Stimulated activated CD4-positive, alpha-beta T cell treated with anti-CD3 and anti-CD28 coated beads, Interleukin-2, amount 100 ng/mL, for 4 hours (primary cell): ENCODE measurements at regions not wholly inside any gene's neighbourhood (a gene's known extent, or its start where the extent isn't known, plus 50 kb on each side); places are given as distances from the start of the nearest gene placed in this dataset.
"Not testable (repeated sequence)": the region's sequence is repeated elsewhere in the genome, so short reads cannot be mapped to it uniquely, and the experiment has no call there.

ENCODE experiments used
- DNase-seq: peaks from one replicate; pipeline ENCODE4 v3.0.0-alpha.2; 2020; ENCODE audit warnings: low read depth

DNA sequence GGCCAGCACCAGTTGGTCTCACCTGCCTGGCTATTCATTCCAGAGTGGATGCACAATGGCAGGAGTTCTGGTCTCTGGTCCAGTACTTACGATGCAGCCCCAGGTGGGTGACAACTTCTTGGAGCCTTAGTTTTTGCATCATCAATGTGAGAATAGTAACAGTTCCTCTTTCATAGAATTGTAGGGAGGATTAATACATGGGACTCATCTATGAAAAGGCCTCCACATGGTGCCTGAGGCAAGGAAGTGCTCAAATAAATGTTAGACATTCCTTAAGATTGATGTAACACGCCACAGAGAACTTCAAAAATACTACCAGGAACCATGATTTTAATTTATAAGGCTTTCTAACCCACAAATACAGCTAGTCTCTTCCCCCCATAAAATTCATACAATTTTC lies 120.1 kb upstream of the CHST15 start:
- no peak for DNase-seq

DNA sequence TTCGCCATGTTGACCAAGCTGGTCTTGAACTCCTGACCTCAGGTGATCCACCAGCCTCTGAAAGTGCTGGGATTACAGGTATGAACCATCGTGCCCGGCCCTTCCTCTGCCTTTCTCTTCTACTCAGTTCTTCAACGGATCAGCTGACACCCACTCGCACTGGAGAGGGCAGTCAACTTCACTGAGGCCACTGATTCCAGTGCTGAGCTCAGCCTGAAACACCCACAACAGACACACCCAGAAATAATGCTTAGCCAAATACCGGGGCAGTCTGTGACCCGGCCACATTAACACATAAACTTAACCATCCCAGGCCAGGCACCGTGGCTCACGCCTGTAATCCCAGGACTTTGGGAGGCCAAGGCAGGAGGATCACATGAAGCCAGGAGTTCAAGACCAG lies 119.3 kb upstream of the CHST15 start:
- DNase-seq = no peak

DNA sequence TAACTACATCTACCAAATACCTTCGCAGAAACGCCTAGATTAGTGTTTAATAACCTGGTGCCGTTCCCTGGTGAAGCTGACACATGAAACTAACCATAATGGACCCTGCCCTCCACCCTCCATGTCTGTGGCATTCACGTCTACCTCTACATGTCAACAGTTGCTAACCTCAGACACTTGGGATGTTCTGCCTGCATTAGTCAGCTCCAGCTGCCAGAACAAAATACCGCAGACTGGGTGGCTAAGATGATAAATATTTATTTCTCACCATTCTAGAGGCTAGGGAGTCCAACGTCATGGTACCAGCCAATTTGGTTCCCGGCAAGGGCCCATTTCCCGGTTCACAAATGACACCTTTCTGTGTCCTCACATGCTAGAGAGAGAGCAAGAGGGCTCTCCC lies 118.5 kb upstream of the CHST15 start:
- no peak for DNase-seq

DNA sequence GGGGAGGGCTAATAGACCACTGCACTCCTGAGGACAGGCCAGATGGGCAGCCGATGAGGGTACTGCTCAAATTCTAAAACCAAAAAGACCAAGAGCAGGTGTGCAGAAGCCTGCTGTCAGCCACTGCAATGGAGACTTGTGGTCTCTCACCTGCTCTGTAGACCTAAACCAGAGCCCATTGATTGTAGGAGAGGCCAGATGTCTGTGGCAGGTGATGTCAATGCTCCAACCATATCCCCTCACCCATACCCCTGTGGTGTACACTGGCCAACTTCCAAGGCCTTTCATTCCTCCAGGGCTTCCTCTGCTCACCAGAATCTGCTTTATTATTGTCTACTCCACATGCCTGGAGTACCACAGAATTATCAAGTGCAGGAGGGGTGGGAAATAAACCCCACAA lies 116.9 kb upstream of the CHST15 start:
- DNase-seq = no peak

DNA sequence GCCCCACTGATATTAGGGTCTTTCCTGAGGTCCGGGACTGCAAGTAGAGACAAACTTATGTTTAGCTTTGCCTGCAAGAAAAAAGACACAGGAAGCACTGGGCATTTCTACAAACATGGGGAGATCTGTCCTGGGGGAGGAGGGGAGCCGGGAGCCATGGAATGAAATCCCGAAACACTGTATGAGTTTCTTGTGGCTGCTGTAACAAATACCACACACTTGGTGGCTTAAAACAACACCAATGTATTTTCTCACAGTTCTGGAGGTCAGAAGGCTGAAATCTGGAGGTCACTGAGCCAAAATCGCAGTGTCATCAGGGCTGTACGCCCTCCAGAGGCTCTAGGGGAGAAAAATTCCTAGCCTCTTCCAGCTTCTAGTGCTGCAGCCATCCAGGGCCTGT lies 114.0 kb upstream of the CHST15 start:
- DNase-seq = no peak

DNA sequence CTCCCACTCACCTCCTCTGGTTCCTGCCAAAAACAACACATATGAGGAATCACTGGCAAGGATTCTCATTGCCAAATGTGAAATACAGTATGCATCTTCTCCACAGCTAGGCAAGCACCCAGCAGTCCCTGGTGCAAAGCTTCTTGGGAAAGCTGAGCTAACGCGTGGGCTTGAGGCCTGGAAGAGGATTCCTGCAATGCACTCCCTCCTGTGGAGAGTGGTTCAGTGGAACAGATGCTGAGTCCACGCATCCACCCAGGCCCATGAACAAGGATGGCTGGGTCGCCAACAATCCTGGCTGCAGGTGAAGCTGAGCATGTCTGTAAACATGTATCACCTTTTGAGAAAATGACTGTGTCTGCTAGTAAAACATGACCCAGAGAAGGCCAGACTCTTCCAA lies 113.2 kb upstream of the CHST15 start:
- DNase-seq = no peak

DNA sequence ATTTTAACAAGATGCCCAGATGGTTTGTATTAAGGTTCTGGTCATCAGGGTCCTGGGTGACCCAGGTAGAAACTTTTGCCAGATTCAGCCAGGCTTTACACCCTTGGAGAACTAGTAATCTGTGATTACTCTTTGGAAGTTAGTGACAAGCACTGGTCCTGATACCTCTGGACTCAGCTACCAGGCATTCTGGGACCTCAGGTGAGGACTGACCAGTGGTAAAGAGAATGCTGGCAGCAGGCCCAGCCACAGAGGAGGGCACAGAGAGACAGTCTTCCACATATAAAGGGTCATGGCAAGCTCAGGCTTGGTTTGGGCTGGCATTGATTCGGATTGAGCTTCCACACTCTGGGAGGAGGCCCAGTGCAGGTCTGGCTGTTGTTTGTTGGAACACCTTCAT lies 112.0 kb upstream of the CHST15 start:
- DNase-seq = no peak

DNA sequence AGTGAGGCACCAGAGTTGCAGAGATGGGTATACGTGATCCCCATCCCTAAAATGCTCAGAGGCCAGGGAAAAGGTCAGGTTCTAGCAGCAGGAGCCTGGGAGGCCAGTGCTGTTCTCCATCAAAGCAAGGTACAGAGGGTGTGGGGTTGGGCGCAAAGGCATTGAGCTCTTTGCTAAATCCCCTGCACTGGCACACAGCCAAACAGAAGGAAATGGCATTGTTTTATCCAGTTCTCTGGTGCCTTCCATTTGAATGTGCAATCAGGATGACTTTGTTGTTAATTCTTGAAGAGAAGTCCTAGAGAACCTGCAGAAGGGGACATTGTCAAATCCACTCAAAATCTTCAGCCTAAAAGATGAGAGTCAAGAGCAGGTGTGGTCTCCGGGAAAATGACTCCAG lies 111.3 kb upstream of the CHST15 start:
- no peak for DNase-seq

DNA sequence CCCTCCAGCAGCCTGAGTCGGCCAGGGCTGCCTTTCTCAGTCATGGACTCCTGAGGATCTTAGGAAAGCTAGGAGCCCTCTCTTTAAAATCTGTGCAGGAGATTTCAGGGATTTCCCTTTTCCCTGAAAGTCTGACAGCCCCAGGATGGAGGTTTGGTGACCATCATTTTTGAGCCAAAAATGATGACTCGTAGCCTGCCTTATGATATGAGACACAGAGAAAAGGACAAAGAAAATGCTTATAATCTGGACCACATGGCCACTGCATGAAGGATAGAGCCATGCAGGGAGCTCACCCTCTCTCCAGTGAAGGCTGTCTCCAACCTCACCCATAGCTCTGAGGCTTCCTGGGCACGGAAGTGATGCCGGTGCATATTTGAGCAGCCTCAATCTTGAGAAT lies 106.6 kb upstream of the CHST15 start:
- no peak for DNase-seq

DNA sequence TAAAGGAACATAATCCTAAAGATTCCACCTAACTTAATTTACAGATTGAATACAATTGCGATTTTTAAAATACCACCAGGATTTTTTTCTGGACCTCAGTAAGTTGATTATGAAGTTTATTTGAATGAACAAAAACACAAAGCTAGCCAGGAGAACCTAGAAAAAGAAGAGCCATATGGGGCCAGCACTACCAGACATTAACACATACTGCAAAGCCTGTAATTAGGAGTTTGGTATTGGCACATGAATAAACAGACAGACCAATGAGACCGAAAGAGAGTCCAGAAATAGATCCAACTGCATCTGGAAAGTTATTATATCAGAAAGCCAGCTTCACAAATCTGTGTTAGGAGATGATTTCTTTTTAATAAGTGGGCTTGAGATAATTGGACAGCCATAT lies 105.5 kb upstream of the CHST15 start:
- DNase-seq = no peak

DNA sequence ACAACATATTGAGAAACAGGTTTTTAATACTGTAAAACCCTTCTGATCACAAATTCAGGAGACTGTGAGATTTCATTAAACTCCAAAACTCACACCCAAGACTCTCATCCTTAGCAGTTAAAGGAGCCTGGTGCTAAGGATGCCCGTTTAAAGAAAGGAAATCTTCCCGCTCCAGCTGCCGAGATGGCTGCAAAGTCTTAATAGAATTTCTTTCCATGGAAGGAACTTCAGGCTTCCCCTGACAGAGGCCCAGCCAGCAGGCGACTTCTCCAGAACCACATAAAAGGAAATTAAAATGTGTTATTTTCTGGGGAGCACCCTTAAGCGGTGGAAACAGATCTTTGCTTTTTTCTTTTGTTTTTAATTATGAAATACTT lies 104.7 kb upstream of the CHST15 start:
- no peak for DNase-seq

DNA sequence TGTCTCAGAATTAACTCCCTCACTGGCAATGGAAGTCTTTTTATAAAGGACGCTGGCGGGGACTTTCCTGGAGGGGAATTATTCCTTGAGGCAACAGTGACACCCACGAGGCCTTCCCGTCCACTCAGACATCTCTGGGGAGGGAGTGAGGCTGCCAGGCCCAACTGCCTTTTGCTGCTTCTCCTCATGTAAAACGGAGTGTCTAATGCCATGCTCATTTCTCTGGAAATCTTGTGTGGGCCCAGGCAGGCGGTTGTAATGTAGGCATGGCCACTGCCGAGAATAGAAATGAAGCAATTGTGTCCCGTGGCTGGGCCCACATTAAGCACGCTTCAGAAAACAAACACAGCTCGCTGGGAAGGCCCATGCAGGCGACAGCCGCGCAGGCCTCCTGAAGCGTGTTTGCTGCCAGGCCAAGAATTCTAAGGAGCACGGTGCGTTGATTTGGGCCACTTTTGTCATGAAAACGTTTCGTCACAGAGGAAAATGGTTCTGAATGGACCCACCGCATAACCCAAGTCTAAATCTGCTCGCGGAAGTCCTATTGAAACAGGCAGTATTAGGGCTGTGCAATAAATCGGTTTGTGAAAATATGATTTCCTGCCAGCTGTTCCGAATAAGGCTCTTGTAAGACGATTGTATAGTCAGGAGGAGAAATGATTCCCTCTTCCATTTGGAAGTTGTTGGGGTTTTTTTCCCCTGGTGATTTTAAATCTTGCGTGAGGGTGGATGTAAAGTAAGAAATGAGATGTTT lies 104.2 kb upstream of the CHST15 start:
- no peak for DNase-seq

DNA sequence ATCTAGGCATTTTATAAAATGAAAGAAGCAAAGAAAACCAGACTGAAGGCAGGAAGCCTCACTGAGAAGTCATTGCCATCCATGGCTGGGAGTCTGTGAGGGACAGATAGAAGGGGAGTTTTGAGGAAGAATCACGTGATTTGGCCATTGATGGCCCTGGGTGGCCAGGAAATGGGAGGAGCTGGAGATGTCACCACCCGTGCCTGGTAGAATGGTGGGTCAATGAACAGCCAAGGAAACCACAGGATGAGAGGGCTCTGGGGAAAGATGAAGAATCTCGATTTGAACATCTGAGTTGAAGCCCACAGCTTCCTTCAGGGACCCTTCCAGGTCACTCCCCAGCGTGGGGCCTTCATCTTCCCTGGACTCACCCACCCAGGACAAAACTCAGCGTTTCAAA lies 103.3 kb upstream of the CHST15 start:
- DNase-seq = no peak

DNA sequence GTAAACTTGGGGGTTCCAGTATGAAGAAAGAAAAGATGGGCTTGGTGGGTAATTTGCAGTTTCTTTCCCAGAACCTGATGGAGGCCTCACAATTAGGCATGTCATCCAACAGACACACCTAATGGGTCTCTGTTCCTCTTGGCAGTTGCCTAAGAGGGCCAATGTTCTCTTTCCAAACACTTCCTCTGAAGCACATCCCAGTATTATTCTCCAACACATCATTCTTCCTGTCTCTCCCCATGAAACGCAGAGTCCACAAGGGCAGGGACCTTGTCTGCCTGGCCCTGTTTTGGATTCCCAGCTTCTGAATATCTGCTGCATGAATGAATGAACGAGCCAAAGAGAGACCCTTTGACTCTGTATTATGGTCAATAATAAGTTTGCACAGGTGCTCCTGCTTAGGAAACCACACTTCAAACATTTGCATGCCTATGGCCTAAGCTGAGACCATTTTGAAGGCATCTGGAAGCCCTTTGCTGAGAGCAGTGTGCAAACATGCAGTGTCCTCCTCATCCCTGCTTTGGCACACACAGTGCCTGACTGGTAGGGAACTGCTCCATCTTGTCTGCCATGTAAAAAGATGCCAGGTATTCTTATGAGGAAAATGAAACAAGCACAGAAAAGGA lies 100.9 kb upstream of the CHST15 start:
- no peak for DNase-seq

DNA sequence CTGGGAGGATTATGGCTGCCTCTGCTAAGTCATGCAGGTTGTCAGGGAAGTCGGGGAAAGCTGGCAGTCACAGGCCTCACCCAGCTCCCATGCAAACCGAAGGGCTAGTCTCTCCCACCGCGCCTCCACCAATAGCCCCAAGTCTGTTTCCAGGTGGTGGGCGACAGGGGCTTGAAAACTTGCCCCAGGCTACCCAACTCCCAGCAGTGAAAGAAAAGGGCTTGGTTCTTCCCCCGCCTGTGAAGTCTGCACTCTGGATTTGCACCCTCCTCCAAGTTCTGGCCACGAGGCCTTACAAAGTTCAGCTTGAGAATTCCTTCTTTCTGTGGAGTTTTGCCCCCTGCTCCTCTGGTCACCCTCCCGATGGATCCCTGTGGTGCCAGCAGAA lies 99.9 kb upstream of the CHST15 start:
- DNase-seq = no peak

DNA sequence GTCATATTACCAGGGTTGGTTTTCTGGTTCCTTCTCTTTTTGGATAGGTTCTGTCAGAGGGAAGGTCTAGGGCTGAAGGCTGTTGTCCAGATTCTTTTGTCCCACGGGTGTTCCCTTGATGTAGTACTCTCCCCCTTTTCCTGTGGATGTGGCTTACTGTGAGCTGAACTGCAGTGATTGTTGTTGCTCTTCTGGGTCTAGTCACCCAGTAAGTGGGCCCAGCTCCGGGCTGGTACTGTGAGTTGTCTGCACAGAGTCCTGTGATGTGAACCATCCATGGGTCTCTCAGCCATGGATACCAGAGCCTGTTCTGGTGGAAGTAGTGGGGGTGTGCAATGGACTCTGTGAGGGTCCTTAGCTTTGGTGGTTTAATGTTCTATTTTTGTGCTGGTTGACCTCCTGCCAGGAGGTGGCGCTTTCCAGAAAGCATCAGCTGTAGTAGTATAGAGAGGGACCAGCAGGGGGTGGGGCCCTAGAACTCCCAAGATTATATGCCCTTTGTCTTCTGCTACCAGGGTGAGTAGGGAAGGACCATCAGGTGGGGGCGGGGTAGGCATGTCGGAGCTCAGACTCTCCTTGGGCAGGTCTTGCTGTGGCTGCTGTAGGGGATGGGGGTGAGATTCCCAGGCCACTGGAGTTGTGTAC lies 99.4 kb upstream of the CHST15 start:
- not testable (repeated sequence) for DNase-seq

DNA sequence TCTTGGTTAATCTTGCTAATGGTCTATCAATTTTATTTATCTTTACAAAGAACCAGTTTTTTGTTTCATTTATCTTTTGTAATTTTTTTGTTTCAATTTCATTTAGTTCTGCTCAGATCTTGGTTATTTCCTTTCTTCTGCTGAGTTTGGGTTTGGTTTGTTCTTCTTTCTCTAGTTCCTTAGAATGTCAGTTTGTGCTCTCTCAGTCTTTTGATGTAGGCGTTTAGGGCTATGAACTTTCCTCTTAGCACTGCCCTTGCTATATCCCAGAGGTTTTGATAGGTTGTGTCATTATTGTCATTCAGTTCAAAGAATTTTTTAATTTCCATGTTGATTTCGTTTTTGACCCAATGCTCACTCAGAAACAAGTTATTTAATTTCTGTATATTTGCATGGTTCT lies 97.1 kb upstream of the CHST15 start:
- DNase-seq = not testable (repeated sequence)

DNA sequence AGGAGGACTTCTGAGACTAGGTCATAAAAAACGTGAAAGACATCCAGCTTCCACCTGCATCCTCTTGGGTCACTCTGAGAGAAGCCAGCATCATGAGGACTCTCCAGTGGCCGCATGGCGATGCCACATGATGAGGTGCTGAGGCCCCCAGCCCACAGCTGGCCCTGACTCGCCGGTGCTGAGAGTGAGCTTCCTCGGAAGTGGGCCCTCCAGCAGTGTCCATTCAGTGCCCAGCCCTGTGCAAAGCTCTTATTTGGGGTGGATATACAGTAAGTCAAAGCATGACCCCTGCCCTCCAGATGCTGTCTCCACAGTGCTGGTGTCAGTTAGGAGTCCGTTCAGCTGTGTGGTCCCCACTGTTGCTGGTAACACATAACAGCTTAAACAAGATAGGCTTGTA lies 93.6 kb upstream of the CHST15 start:
- DNase-seq = no peak

DNA sequence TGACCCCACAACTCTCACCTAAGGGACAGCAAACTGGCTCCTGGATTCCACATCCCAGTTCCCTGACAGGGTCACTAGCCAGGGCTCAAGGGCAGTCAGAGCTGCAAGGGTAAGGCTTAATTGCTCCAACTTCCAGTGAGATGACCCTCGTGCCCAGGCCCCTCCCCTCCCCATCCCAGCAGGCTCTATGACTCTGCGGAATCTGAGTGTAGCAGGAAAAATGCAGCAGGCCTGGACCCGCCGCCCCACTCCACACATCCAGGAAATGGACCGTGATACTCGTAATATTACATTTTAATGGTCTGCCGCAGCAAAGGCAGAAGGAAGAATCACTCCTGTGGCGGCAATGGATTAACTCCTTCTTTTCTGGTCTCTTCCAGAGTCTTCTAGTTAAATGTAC lies 91.7 kb upstream of the CHST15 start:
- DNase-seq = no peak

DNA sequence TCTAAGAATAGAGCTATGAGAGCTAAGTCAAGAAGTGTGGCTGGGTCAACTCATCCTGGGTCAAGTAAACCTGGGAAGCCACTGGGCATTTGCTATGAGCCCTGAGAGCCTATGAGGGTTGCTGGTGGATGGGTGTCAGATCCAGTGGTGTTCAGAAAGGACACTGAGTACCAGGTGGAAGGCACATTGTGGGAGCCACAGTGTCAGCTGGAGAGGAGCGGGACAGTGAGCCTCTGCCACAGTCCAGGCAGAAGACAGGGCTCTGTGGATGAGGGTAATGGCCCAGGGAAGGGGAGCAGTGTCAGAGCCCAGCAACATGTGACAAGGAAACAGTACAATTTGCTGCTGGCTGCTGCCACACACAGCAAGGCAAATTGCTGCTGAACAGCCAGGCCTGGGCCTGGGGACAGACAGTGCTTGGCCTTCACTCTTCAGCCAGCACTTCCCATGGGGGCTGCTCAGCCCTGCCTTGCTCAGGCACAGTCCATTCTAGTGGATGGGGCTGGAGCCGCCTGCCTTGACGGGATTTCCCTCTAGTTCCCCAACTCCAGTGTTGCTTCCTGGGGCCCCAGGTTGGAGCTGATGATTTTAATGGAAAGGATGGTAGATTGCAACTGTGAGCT lies 90.9 kb upstream of the CHST15 start:
- DNase-seq = no peak

DNA sequence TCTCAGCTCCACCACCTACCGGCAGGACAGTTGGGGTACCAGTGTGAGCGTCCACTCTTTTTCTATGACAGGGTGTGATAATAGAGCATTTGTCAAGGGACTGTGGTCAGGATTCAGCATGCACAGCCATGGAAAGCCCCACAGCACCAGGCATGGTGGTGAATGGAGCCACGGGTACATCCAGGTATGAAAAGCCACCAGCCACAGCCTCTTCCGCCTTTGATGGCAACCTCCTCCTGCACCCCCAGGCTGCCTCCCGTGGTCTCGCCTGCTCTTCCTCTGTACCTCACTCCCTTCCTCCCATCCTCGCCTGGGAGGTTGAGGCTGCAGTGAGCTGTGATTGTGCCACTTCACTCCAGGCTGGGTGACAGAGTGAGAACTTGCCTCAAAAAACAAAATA lies 90.2 kb upstream of the CHST15 start:
- DNase-seq = no peak

DNA sequence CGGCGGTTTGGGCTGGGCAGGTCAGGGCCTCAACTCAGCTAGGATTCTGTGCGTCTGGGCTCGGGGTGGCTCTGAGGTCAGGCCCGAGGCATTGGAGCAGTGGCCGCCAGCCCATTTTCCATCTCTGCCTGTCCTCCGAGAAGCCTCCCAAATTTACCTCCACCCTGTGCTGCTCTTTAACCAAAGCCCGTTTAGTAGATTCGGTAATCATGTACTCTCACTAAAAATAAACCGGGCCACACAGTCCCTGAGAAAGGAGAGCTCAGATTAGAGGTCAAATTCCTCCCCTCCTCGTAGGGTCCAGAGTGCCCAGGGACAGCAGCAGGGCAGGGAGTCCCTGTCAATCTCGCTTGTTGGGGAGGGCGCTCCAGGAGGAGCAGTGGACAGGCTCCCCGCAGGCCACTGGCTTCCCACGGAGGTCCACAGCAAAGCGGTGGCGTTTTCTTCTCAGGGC lies 88.7 kb upstream of the CHST15 start:
- DNase-seq = no peak

DNA sequence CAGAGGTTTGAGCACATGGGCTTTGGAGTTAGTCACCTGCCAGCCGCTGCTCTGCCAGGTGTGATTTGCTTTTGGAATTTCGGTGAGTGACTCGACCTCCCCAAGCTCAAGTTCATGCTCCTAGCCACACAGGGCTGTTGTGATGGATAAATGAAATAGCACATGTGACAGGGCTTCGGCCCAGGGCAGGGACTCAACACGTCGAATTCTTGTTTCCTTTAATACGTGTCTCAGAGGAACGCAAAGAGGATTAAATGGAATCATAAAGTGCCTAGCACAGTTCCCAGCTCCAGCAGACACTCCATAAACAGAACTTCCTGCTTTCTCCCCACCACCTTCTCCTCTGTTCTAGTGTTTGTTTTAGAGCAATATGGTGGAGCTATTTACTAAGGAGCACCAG lies 88.3 kb upstream of the CHST15 start:
- no peak for DNase-seq
